Mammary epithelial cell (primary cell): ENCODE measurements at regions not wholly inside any gene's neighbourhood (a gene's known extent, or its start where the extent isn't known, plus 50 kb on each side); places are given as distances from the start of the nearest gene placed in this dataset.

ENCODE experiments used
- CTCF ChIP-seq, 2 donors: IDR thresholded peaks in 1 of 2; conservative IDR thresholded peaks in 1 of 2; 2 replicates each; pipeline ENCODE4 v1.5.1; 2011 to 2012; ENCODE audit warnings: inconsistent platforms in 2 of 2, low read length in 2 of 2, mild to moderate bottlenecking in 2 of 2, control low read depth in 1 of 2, low read depth in 1 of 2; ENCODE audit not compliant: insufficient read depth in 1 of 2; ENCODE audit errors: extremely low read depth in 1 of 2
- EZH2 ChIP-seq: IDR thresholded peaks from 2 replicates; pipeline ENCODE4 v1.6.1; 2012; ENCODE audit warnings: low read length, inconsistent platforms, borderline replicate concordance

- no peak for TF ChIP-seq CTCF (conservative IDR thresholded peaks at IDR 0.05 in 1 of 2, IDR thresholded peaks at IDR 0.05 in 1 of 2; ENCODE audit: extremely low read depth in 1 of 2, insufficient read depth in 1 of 2, low read depth in 1 of 2, low read length in 2 of 2)
- TF ChIP-seq EZH2, result no peak
Measured at GRCh38 chr17:72535779-72536178, 415.0 kb downstream of the SOX9 start.
